ENCODE measurements at regions not wholly inside any gene's neighbourhood (a gene's known extent, or its start where the extent isn't known, plus 50 kb on each side); places are given as distances from the start of the nearest gene placed in this dataset.

GRCh38 chr18:25434745-25435144 lies 82.8 kb upstream of the ZNF521 start:
- POLR2A ChIA-PET: no interaction called here
- RAD21 ChIA-PET (ENCODE audit: low non-redundant PET in 1 of 2, low total read pairs in 2 of 2, uncharacterized antibody in 2 of 2, unreplicated experiment in 2 of 2): no interaction called here

More at GRCh38 chr18:25434745-25435144, 82.8 kb upstream of the ZNF521 start:
- Histone ChIP-seq H3K9me3 (ENCODE audit: control insufficient read depth in 1 of 2, insufficient read depth in 1 of 2, low read depth in 1 of 2, low read length in 2 of 2) (no peaks in the 10 kb centered on the region), H3K4me2 (ENCODE audit: low read length) (no peak overlapping the region), H3K4me1 (ENCODE audit: control insufficient read depth in 1 of 2, insufficient read depth in 2 of 2, low read length in 2 of 2) (no peaks in the 10 kb centered on the region), H3K79me2 (ENCODE audit: insufficient read depth, low read length) (no peaks in the 10 kb centered on the region), H3K27me3 (ENCODE audit: insufficient read depth, low read length) (no peaks in the 10 kb centered on the region), H3K9me2 (ENCODE audit: insufficient read depth) (no peaks in the 10 kb centered on the region), H3K9ac (ENCODE audit: low read length) (no peak overlapping the region), H2AFZ (ENCODE audit: low read depth, low read length, poor library complexity, severe bottlenecking) (no peak overlapping the region), H4K20me1 (ENCODE audit: insufficient read depth) (no peaks in the 10 kb centered on the region), H3K4me3 (replicated peaks in 1 of 2; ENCODE audit: low read depth in 1 of 2, low read length in 2 of 2) (no peak overlapping the region), H3K27ac (ENCODE audit: low read depth, low read length) (no peak overlapping the region), H3K36me3 (ENCODE audit: control insufficient read depth in 1 of 2, insufficient read depth in 2 of 2, low read length in 2 of 2) (no peaks in the 10 kb centered on the region)
- intact Hi-C loops (cut with micrococcal nuclease): no loop called here
- no peak for TF ChIP-seq YY1 (IDR thresholded peaks at IDR 0.05; ENCODE audit: extremely low read depth, insufficient replicate concordance, low read depth, low read length)
- TF ChIP-seq ZNF274 (IDR thresholded peaks at IDR 0.05; ENCODE audit: low read depth, low read length): no peak
- no peak for TF ChIP-seq REST (IDR thresholded peaks at IDR 0.05; ENCODE audit: low read depth)
- no peak for DNase-seq (ENCODE audit: low read depth, low spot score)
- ATAC-seq: no peak
- BruUV-seq (replicated peaks): no TSS peak
- CTCF ChIA-PET: no interaction called here

All from HCT116 (cell line).